GM18508 (cell line): ENCODE measurements at regions not wholly inside any gene's neighbourhood (a gene's known extent, or its start where the extent isn't known, plus 50 kb on each side); places are given as distances from the start of the nearest gene placed in this dataset.

Experiments
- ATAC-seq: cut with Tn5 transposase; IDR thresholded peaks from one replicate; pipeline ENCODE4 v1.9.1; 2021; ENCODE audit warnings: moderate number of reproducible peaks; ENCODE audit not compliant: insufficient read depth, unreplicated experiment

DNA sequence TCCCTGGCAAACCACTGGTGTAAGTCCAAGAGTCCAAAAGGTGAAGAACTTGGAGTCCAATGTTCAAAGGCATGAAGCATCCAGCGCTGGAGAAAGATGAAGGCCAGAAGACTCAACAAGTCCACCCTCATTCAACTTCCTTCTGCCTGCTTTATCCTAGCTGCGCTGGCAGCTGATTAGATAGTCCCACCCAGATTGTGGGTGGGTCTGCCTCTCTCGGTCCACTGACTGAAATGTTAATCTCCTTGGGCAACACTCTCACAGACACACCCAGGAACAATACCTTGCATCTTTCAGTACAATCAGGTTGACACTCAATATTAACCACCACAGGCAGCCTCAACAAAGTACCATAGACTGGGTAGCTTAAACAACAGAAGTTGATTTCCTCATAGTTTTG, 245.9 kb upstream of the IGF1R start:
- ATAC-seq: no peak

DNA sequence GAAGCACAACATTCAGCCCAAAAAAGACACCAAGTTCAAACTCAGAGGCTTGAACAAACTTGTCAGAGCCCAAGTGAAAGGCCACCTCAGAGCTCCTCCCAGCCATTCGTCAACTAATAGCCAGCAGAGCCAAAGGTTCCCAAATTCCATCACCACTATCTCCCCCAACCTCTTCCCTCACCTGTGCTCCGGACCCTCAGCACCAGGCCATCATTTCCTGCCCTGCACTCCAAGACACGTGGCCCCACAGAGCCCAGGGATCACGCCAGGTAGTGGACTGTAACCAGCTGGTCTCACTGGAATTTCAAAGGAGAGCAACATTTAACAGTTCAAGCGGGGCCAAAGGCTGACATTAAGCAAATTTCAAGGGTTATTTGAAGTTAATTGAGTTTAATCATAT, 245.2 kb upstream of the IGF1R start:
- no peak for ATAC-seq

DNA sequence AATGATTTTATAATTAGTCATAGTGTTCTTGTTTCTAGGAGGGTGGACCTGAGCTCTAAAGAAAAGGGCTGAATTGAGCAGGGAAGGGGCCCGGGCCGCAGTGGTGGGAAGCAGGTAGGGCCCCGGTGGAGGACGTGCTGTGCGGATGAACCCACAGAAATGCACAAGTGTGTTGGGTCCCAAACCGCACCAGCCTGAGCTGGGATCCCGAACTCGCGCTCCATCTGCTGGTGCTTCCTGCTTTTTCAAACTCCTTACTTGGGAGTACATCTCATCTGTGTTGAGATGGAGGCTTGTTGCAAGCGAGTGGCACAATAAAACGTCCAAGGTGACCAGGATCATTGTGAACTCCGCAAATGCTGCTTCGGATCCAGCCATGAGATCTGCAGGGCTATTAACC, 244.8 kb upstream of the IGF1R start:
- ATAC-seq: no peak

DNA sequence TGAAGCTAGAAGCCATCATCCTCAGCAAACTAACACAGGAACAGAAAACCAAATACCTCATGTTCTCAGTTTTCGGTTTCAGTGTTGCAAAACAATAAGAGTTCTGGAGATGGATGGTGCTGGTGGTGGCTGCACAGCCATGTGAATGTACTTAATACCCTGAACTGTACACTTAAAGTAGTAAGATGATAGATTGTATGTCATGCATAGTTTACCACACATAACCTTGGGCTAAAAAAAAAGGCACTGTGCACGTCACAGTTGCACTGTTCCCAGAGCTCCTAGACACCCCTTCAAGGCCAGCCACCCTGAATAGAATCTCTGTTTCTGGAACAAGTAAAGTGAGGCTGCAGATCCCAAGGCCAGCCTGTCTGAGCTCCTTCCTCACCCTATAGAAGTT, 243.3 kb upstream of the IGF1R start:
- no peak for ATAC-seq

DNA sequence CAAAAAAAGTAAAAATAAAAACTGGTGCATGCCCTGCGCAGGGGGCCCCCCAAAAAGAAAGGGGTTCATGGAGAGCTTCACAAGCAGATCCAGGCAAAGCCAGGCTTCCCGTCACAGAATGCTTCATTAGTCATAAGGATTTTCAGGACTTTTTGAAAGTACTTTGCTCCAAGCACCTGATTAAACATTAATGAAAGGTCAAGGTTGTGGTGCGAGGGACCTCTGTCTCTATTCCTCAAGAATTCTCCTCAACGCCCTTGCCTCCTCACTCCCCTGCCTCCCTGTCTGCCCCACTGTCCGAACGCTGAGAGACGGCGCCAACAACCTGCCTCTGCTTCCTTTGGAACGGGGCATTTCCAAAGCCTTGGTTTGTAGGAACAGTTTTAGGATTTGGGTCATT, 240.1 kb upstream of the IGF1R start:
- no peak for ATAC-seq

DNA sequence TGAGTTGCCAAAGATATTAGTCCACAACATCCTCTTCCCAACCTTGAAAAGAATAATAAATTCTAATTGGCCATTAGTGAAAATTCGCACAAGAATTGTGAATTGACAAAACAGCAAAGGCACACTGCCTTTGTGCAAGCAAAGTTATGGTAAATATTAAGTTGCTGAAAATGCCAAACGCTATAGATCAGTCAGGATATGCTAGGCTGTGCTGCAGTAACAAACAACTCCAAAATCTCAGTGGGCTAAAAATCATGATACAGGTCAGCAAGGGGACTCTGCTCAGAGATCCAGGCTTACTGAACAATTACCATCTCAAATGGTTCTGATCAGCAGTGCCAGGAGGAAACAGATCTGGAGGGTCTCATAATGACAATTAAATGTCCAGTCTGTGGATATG, 238.0 kb upstream of the IGF1R start:
- no peak for ATAC-seq

DNA sequence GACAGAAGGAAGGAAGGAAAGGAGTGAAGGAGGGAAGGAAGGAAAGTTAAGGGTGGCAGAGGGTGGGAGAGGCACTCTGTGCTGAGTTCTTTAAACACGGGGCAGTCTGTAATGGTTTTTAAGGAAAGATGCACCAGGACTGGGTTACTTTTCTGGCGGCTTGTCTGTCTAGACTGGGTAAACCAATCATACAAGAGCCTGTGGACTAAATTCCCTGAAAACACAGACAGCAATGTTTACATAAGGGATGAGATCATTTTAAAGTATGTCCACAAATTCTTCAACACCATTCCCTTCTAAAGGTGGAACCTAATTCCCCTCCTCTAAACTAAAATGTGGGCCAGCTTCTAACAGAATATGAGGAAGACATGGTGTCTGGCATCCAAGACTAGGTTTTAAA, 235.5 kb upstream of the IGF1R start:
- no peak for ATAC-seq

DNA sequence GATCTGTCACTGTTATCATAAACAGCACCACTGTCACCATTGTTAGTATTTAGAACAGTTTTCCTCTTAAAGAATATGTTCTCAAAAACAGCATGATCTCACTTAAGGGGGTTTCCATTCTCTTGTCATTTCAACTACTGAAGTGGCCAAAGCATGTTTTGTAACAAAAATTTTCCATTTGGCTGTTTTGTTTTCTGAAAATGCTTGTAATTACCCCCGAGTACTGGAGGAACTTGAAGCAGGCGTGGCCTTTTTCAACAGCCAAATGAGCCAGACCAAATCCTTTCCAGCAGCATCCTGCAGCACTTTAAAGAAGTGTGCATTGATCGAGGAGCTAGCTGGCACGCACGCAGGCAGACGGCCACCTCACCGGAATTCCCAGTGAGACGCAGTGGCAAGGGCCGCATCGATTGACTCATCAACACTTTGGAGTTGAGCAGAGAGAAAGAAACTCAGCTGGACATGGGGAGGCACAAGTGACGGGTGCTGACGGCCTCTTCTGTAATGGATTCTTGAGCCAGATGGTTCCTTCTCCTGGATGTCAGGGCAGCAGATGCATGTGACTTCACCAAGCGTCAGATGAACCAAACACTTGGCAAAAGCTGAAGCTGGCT, 234.3 kb upstream of the IGF1R start:
- no peak for ATAC-seq

DNA sequence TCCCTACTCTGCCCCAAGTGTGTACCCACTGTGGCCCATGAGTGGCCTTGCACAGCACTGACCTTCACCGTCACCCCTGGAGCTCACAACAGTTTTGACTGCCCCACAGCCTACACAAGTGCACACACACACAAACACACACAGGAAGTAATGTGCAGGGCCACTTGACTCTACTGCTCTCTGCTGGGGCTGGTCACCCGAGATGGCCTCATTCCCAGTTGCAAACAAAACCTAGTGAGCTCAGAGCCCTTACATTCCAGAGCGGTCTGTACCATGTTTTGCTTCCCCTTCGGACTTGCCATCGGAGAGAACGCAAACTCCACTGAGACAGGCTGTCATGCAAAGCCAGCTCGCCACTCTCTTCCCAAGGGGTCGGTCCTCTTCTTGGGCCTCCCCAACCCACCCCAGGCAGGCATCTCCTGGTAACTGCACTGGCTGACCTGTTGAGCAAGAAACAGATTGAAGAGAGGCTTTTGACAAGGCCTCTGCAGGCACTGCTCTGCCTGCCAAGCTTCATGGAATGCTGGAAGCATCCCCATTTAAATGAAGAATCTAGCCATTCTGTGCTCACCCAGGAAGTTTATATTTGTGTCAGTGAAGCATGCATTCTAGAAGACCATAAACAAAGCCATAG, 232.0 kb upstream of the IGF1R start:
- no peak for ATAC-seq

DNA sequence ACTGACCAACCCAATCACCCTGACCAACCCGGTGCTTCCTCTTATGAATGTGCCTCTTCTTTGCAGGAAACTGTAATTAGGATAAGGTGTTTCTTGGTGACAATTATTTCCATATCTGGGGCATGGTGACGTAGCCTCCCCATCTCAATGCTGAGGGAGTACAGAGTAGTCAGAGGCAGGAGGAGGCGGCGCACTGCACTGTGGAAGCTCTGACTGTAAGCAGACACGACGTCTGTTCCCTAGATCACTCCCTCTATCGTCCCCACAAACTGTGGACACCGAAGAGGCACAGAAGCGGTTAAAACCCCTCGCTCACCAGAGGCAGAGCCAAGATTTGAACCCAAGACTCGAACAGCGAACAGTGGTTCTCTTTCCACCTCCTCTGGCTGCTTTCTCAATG, 231.0 kb upstream of the IGF1R start:
- ATAC-seq: no peak

DNA sequence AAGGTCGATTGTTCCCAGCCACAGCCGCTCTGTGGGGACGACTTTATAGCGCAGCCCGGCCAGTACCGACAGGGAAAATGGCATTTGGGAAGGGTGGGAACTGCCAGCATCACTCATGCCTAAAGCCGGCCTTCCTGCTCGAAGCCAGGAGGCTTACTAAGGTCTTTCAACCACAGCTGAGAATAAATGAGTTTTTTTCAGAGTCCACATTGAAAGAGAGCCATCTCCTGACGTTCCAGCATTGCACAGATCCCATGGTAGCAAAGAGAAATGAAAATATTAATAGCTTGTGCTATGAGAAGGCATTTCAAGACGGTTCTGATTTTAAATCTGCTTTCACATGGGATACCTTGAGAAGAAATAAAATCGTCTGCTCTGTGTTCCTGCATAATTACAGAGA, 230.2 kb upstream of the IGF1R start:
- no peak for ATAC-seq

DNA sequence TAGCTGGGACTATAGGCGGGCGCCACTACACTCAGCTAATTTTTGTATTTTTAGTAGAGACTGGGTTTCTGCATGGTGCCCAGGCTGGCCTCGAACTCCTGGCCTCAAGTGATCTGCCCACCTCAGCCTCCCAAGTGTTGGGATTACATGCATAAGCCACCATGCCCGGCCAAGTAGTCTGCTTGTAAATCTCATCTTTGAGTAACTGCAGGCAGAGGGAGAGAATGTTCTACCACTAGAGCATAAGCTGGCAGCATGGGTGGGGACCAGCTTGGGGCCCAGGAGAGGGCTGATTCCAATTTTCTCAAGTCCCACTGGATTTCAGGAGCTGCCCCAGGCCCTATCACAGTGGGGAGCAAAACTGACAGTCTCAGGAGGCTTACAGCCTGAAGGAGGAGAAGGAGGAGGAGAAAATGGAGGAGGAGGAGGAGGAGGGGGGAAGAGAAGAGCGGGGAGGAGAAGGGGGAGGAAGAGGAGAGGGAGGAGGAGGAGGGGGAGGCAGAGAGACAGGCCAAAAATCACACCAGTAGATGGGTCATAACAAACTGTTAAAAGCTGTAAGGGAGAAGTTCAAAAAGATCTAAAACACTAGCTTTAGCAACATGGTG, 229.1 kb upstream of the IGF1R start:
- no peak for ATAC-seq

DNA sequence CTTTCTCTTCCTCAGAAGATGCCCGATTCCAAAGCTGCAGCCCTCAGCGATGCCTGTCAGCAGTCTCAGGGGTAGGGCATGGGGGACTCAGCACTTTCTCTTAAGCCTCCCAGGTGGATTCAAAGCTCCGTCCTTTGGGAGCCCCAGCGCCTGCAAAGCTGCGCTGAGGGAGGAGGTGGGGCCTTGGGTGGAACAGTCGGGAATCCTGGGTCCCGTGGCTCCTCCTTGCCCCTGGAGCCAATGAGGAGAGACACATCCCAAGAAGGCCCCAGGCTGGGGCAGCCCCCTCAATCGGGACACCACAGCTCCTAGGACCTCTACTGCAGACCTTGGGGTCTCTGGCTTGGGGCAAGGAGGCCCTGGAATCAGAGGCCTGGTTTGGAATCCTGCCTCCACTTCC, 227.5 kb upstream of the IGF1R start:
- ATAC-seq: no peak

DNA sequence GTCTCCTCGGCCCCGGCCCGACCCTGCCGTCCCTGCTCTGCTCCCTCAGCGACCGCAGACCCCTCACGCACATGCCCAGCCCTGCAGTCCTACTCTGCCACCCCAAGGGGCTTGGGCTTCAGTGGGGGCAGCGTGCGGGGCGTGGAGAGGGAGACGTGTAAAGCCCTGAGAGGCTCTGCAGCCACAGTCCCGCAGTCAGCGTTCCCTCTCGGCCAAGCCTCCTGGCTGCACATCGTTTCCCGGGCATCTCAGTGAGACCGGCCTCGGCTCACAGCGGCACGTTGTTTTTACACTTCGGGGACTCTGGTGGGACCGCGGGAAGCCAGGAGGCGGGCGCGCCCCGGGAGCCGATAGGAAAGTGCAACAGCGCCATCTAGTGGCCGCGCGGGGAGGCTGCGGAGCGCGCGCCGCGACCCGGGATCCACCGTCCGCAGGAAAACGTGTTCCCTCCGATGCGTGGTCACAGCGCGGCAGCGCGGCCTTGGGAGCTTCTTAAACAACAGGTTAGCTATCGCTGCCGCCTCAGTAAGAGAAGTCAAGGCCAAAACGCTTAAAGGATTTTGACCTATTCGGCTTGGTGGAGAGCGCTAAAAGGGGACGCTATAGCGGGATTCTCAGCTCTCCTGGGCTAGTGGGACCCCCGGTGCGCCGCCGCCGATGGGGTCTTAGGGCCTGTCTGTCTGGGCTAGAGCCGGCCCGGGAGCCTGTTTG, 226.8 kb upstream of the IGF1R start:
- ATAC-seq: no peak

DNA sequence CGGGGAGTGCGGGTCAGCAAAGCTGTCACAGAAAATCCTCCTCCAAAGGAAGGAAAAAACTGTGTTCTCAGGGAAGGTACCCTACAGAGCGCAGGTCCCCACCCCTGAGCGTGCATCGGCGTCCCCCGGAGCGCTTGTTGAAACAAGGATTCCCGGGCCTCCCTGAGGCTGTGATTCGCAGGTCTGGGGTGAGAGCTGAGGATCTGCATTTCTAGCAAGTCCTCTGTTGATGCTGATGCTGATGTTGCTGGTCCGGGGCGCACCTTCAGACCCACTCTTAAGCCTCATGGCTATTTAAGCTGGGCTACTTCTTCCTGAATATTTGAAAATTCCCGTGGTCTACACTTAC, 226.2 kb upstream of the IGF1R start:
- no peak for ATAC-seq

DNA sequence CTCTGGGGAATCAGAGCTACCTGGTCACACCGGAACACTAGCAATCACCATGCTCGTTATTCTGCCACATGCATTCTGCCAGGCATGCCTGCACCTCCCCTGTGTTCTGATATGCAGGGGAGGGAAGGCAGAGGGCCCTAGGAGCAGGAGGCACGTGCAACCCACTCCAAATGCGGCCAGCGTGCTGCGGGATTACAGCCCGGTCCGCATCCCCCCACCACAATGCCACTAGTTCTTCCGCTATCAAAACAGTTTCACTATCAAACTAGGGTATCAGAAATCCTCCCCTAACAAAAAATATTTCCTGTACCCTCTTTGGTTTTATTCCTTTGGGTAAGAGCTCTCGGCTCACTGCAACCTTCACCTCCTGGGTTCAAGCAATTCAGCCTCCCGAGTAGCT, 223.2 kb upstream of the IGF1R start:
- ATAC-seq: no peak

DNA sequence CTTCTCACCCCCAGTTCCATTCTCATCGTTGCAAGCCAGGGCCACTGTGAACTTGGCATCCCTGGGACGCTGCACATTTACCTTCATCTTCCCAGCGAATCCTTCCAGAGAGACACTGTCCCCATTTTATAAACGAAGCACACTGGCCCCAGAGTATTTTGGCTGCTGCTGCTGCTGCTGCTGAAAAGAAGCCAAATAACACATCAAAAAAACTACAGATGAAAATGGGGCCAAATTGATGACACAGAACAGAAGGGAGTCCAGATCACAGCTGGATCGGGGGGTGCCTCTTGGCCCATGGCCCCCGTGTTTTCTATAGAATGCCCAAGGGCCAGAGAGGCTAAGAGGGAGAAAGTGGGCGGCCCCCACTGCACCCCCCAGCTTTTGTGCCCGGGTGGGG, 221.0 kb upstream of the IGF1R start:
- no peak for ATAC-seq

DNA sequence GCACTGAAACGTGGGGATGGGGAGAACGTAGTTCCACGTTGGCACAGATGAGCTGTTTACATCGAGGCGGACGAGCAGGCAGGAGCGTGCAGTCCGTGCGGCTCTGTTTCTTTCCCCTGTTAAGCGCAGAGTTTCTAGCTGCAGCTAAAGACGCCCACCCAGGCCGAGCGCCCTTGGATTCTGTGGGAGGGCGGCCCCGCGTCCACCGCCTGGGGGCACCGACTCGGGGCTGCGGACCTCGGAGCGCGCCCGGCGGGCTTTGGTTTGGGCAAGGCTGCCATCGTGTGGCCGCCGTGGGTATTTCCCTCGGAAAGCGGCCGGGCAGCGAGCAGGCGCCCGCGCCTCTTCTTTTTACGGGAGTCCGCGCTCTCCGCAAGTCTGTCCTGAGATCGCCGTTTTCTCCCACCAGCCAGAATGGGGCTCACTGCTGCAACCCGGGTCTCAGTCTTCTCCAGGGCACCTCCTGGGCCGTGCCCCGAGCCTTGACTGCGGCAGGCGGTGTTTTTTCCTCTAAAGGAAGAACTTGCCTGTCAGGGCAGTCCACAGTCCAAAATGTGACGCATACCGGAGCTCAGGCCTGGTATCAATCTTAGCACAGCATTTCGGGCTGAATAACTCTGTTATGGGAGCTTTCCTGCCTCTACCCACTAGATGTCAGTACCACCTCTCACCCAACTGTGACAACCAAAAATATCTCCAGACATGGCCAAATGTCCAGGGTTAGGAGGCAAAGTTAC, 219.9 kb upstream of the IGF1R start:
- ATAC-seq: peak; percentile 45

DNA sequence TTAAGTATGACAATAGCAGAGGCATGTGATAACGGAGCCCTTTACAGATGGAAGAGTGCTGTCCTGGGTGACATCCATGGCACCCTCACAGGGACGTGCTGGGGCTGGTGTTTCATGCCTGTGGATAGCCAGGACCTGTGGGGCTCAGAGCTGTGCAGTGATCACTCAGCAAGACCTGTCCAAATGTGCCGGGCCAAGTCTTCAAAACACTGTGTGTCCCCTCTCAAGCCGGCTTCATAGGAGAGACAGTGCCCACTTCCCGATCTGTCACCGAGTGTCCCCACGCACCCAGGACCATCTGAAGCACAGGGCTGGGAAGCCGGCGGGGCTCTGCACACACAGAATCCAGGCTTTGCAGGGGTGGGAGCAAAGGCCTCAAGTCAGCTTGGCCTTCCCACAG, 217.2 kb upstream of the IGF1R start:
- no peak for ATAC-seq

DNA sequence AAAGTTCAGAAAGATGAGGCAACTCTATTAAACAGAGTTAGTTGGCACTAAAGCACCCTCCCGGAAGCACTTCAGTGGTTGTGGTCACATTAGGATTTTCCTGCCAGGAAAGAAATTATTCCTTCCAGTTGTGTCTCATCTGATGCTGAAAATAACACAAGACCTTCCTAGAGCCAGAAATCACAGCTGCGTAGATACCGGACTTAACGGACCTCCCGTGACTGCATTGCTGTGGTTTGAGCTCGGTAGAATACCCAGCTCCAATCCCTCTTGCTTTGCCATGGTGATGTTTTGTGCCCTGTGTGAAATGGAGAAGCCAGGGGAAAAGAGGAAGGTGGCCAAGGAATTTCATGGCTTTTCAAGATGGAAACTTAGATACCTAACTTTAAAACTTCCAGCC, 215.0 kb upstream of the IGF1R start:
- ATAC-seq: no peak

DNA sequence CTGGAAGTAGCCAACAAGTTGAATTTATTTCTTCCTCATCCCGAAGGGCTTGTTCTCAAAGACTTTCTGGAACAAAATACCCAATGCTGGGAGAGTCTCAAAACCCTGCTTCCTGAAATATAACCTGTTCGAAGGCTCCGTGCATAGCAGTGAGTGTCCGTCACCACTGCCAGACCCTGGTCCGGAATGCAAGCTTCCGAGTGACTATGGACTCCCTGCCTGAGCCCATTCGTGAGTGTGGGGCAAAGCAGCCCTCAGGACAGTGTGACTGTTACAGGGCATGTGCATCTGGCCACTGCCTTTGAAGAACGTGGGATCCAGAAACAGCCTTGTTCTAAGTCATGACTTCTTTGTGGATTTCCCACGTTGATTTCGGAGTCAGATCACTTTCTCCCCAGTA, 214.5 kb upstream of the IGF1R start:
- no peak for ATAC-seq
